HUES64 (cell line): ENCODE measurements at regions not wholly inside any gene's neighbourhood (a gene's known extent, or its start where the extent isn't known, plus 50 kb on each side); places are given as distances from the start of the nearest gene placed in this dataset.

Experiments used
- H3K27ac ChIP-seq: 2 replicates; pipeline ENCODE4 v1.7.0; 2013; ENCODE audit warnings: low read depth, low read length, inconsistent platforms
- H3K27me3 ChIP-seq: 2 replicates; pipeline ENCODE4 v1.6.1; 2013; ENCODE audit warnings: mild to moderate bottlenecking, low read length; ENCODE audit not compliant: insufficient read depth
- H3K36me3 ChIP-seq: 2 replicates; pipeline ENCODE4 v1.6.1; 2013; ENCODE audit warnings: mild to moderate bottlenecking, low read length; ENCODE audit not compliant: insufficient read depth
- H3K4me1 ChIP-seq: 2 replicates; pipeline ENCODE4 v1.6.1; 2013; ENCODE audit warnings: mild to moderate bottlenecking, low read length, moderate library complexity; ENCODE audit not compliant: insufficient read depth
- H3K4me3 ChIP-seq: 2 replicates; pipeline ENCODE4 v1.5.1; 2013; ENCODE audit warnings: mild to moderate bottlenecking, low read length, moderate library complexity
- H3K9ac ChIP-seq: 2 replicates; pipeline ENCODE4 v1.6.1; 2013; ENCODE audit warnings: mild to moderate bottlenecking, low read depth, low read length
- H3K9me3 ChIP-seq: 2 replicates; pipeline ENCODE4 v1.6.1; 2013; ENCODE audit warnings: low read depth, low read length; ENCODE audit not compliant: insufficient read depth
- WGBS: fragments of 150-250, 120-280 bp; methylation state at CpG from one replicate; pipeline ENCODE4 v1.1.7; 2013; ENCODE audit warnings: missing lambda C conversion rate; 5-methylcytosine and 5-hydroxymethylcytosine counted together

- H3K9ac ChIP-seq: no peak overlapping the region
- peaks cover 2% of the 10 kb centered on the region; the same call in 1 of the 2 replicates for H3K4me1 ChIP-seq
- 86% methylated on average over 1 of the region's 3 CpGs for WGBS
- no peaks in the 10 kb centered on the region for H3K27me3 ChIP-seq
- H3K36me3 ChIP-seq: no peaks in the 10 kb centered on the region
- H3K9me3 ChIP-seq: no peaks in the 10 kb centered on the region
- no peak overlapping the region for H3K4me3 ChIP-seq
- H3K27ac ChIP-seq: no peak overlapping the region
Observed at GRCh38 chr9:1473956-1474634, 423.9 kb downstream of the DMRT2 start.

GRCh38 chr9:1474671-1475070, 424.5 kb downstream of the DMRT2 start:
- H3K4me1 ChIP-seq: peaks cover 5% of the 10 kb centered on the region; the same call in 1 of the 2 replicates
- no peak overlapping the region for H3K27ac ChIP-seq
- H3K9ac ChIP-seq: no peak overlapping the region
- H3K4me3 ChIP-seq: no peak overlapping the region
- no CpG with 5 or more reads among the region's 1 CpG for WGBS
- H3K9me3 ChIP-seq: no peaks in the 10 kb centered on the region
- no peaks in the 10 kb centered on the region for H3K27me3 ChIP-seq
- H3K36me3 ChIP-seq: no peaks in the 10 kb centered on the region

DNA sequence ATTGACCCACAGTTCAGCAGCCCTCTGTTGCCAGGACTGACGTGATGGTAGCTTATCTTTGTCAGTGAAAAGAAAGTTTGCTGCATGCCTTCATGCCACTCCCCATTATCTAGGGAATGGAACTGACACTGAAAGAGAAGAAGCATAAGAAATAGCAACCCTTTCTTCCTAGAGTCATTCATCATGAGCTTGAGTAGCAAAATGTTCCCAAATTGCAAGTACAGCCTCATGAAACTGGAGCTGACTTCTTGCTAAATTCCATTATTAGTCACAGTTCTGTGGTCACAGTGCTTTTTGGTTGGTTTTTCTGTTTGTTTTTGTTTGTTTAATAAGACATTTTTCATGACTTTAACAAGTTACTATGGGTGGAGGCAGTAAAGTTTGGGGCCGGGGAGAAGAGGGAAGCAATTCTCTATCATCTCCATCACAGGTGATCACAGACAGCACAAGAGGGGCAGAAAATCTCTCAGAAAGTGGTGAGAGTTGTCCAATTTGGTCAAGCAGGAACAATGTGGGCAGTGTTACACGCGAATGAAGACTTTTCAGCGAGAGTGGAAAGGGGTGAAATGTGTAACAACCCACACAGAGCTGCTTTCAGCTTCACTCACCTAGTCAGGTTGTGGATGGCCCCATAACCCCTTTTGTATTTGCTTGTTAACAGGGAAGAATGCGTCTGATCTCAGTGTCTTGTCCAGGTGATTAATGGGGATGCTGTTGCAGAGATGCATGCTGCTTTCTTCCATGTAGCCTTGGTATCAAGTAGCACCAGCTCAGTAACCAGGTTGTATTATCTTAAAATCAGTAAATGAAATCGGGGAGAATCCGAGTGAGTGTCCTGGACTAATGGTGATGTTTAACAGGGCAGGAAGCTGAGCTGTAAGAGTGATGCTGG, 440.4 kb downstream of the DMRT2 start:
- H3K36me3 ChIP-seq: no peaks in the 10 kb centered on the region
- WGBS: 84% methylated on average over 7 of the region's 8 CpGs
- H3K4me1 ChIP-seq: no peaks in the 10 kb centered on the region; the same call in 1 of the 2 replicates
- no peaks in the 10 kb centered on the region for H3K9me3 ChIP-seq
- no peak overlapping the region for H3K9ac ChIP-seq
- no peak overlapping the region for H3K27ac ChIP-seq
- no peak overlapping the region for H3K4me3 ChIP-seq
- H3K27me3 ChIP-seq: no peaks in the 10 kb centered on the region

DNA sequence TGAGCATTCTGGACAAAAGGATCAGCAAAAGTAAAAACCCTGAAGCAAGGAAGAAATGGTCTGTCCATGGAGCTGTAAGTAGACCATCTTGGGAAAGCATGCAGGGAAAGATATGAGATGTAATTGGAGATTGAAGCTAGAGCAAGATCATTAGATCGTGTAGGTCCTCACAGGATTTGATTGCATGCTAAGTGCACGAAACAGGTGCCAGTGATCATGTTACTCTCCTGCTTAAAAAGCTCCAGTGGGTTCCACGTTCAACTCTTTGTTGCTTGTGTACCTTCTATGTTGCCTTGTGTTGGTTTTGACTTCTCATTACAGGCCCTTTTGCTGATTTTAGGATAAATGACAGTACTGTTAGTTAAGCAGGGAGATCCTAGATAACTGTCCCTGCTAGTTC, 442.0 kb downstream of the DMRT2 start:
- WGBS: 82% methylated on average over 3 of the region's 3 CpGs
- Histone ChIP-seq H3K27me3 (no peaks in the 10 kb centered on the region), H3K36me3 (no peaks in the 10 kb centered on the region), H3K9me3 (no peaks in the 10 kb centered on the region), H3K4me1 (no peaks in the 10 kb centered on the region; the same call in 1 of the 2 replicates), H3K9ac (no peak overlapping the region), H3K27ac (no peak overlapping the region), H3K4me3 (no peak overlapping the region)

DNA sequence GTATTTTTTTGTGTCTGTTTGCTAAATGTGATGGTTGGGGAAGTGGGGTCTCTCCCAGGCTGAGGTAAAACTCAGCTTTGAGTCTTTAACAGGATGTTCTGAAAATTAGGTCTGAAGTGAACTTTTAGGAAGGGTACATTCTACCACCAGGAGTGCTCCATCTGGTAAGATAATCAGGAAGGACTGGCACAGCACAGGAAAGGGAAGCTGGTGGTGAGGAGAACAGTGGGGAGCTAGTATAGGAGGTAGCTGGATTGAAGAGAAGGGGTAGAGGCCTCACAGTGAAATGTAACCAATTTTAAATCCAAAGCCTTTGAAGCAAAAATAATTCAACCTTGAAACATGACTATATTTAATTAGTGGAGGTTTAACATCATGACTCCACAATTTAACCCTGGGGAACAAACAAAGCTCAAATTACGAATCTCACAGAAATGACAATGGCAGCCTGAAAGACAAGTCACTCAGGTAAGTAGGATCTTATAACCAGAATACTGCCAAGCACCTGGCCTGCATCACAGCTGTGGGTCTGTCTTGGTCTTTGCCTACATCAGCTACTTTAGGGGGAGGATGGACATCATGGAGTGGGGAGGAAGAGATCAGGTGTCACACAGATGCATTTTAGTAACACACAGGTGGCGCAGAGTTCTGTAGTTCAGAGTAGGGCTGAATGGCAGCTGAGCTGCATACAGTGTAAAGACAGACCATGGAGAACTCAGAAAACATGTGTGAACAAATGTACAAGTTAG, 445.3 kb downstream of the DMRT2 start:
- Histone ChIP-seq H3K9ac (no peak overlapping the region), H3K27me3 (no peaks in the 10 kb centered on the region), H3K4me3 (no peak overlapping the region), H3K9me3 (no peaks in the 10 kb centered on the region), H3K36me3 (no peaks in the 10 kb centered on the region), H3K27ac (no peak overlapping the region), H3K4me1 (no peaks in the 10 kb centered on the region; the same call in 1 of the 2 replicates)
- 93% methylated on average over 2 of the region's 2 CpGs for WGBS

DNA sequence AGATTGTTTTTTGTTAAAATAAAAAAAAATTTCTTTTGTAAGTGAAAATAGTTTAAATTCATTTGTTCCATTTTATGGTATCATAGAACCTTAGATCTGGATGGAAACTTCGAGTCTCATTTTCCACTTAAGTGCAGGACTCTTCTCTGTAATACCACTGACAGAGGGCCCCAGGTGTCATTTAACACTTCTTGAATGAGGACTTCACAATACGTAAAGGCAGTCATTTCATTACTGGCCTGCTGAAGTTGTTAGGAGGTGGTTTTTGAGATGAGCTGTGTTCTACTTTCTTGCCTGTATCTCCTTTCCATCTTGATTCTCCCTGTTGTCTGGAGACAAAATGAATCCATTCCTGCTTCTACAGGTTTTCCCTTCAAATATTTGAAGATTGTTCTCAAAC, 455.3 kb downstream of the DMRT2 start:
- no peaks in the 10 kb centered on the region for H3K9me3 ChIP-seq
- H3K9ac ChIP-seq: no peak overlapping the region
- H3K4me3 ChIP-seq: no peak overlapping the region
- 77% methylated on average over 2 of the region's 2 CpGs for WGBS
- no peak overlapping the region for H3K27ac ChIP-seq
- no peaks in the 10 kb centered on the region for H3K27me3 ChIP-seq
- no peaks in the 10 kb centered on the region for H3K4me1 ChIP-seq
- no peaks in the 10 kb centered on the region for H3K36me3 ChIP-seq

GRCh38 chr9:1510712-1511111, 460.6 kb downstream of the DMRT2 start:
- no peak overlapping the region for H3K4me3 ChIP-seq
- H3K27me3 ChIP-seq: no peaks in the 10 kb centered on the region
- 92% methylated on average over 4 of the region's 4 CpGs for WGBS
- H3K27ac ChIP-seq: no peak overlapping the region
- H3K9me3 ChIP-seq: no peaks in the 10 kb centered on the region
- H3K9ac ChIP-seq: no peak overlapping the region
- no peaks in the 10 kb centered on the region; the same call in 1 of the 2 replicates for H3K4me1 ChIP-seq
- no peaks in the 10 kb centered on the region for H3K36me3 ChIP-seq

- no peaks in the 10 kb centered on the region for H3K27me3 ChIP-seq
- H3K9me3 ChIP-seq: no peaks in the 10 kb centered on the region
- no peak overlapping the region for H3K9ac ChIP-seq
- WGBS: 92% methylated on average over 2 of the region's 2 CpGs
- no peaks in the 10 kb centered on the region for H3K36me3 ChIP-seq
- no peak overlapping the region for H3K27ac ChIP-seq
- no peak overlapping the region for H3K4me3 ChIP-seq
- no peaks in the 10 kb centered on the region; the same call in 1 of the 2 replicates for H3K4me1 ChIP-seq
Observed at GRCh38 chr9:1513105-1513504, 462.9 kb downstream of the DMRT2 start.

- WGBS: 92% methylated on average over 3 of the region's 3 CpGs
- H3K9me3 ChIP-seq: no peaks in the 10 kb centered on the region
- no peaks in the 10 kb centered on the region; the same call in 1 of the 2 replicates for H3K4me1 ChIP-seq
- H3K36me3 ChIP-seq: no peaks in the 10 kb centered on the region
- H3K27ac ChIP-seq: no peak overlapping the region
- no peak overlapping the region for H3K4me3 ChIP-seq
- no peaks in the 10 kb centered on the region for H3K27me3 ChIP-seq
- H3K9ac ChIP-seq: no peak overlapping the region
Observed at GRCh38 chr9:1514250-1514649, 464.1 kb downstream of the DMRT2 start.

GRCh38 chr9:1514776-1515363, 464.7 kb downstream of the DMRT2 start:
- Histone ChIP-seq H3K36me3 (no peaks in the 10 kb centered on the region), H3K4me1 (no peaks in the 10 kb centered on the region; the same call in 1 of the 2 replicates), H3K27me3 (no peaks in the 10 kb centered on the region), H3K27ac (no peak overlapping the region), H3K4me3 (no peak overlapping the region), H3K9me3 (no peaks in the 10 kb centered on the region), H3K9ac (no peak overlapping the region)
- WGBS: 96% methylated on average over 1 of the region's 2 CpGs
